ENCODE measurements at regions not wholly inside any gene's neighbourhood (a gene's known extent, or its start where the extent isn't known, plus 50 kb on each side); places are given as distances from the start of the nearest gene placed in this dataset.

- Histone ChIP-seq H3K4me2 (no peak overlapping the region; the same call in 1 of the 2 replicates), H3K9ac (no peak overlapping the region), H3K27me3 (no peaks in the 10 kb centered on the region), H3K27ac (no peak overlapping the region), H4K20me1 (no peaks in the 10 kb centered on the region), H3K4me1 (peaks cover 17% of the 10 kb centered on the region), H3K36me3 (no peaks in the 10 kb centered on the region), H3K4me3 (no peak overlapping the region), H3K9me3 (no peaks in the 10 kb centered on the region)
- TF ChIP-seq Cebpa-rat (IDR thresholded peaks at IDR 0.05), result no peak
Observed at GRCh38 chr11:134464981-134465730, 53.1 kb upstream of the B3GAT1 start.

- no peak overlapping the region for H3K4me2 ChIP-seq
- H3K9ac ChIP-seq, result no peak overlapping the region
- no peaks in the 10 kb centered on the region for H3K9me3 ChIP-seq
- no peaks in the 10 kb centered on the region for H3K36me3 ChIP-seq
- H3K27ac ChIP-seq, result no peak overlapping the region
- TF ChIP-seq Cebpa-rat (IDR thresholded peaks at IDR 0.05), result no peak
- H3K4me3 ChIP-seq, result no peak overlapping the region
- H3K4me1 ChIP-seq, result peaks cover 13% of the 10 kb centered on the region
- no peaks in the 10 kb centered on the region for H3K27me3 ChIP-seq
- no peaks in the 10 kb centered on the region for H4K20me1 ChIP-seq
Observed at GRCh38 chr11:134464196-134464595, 52.2 kb upstream of the B3GAT1 start.

GRCh38 chr11:134463716-134464115, 51.7 kb upstream of the B3GAT1 start:
- TF ChIP-seq Cebpa-rat (IDR thresholded peaks at IDR 0.05), result no peak
- Histone ChIP-seq H3K4me2 (no peak overlapping the region), H4K20me1 (no peaks in the 10 kb centered on the region), H3K4me3 (no peak overlapping the region), H3K27ac (no peak overlapping the region), H3K36me3 (no peaks in the 10 kb centered on the region), H3K9me3 (no peaks in the 10 kb centered on the region), H3K9ac (no peak overlapping the region), H3K4me1 (peaks cover 18% of the 10 kb centered on the region), H3K27me3 (no peaks in the 10 kb centered on the region)
